ENCODE measurements at regions not wholly inside any gene's neighbourhood (a gene's known extent, or its start where the extent isn't known, plus 50 kb on each side); places are given as distances from the start of the nearest gene placed in this dataset.
"Not testable (repeated sequence)": the region's sequence is repeated elsewhere in the genome, so short reads cannot be mapped to it uniquely, and the experiment has no call there.

DNA sequence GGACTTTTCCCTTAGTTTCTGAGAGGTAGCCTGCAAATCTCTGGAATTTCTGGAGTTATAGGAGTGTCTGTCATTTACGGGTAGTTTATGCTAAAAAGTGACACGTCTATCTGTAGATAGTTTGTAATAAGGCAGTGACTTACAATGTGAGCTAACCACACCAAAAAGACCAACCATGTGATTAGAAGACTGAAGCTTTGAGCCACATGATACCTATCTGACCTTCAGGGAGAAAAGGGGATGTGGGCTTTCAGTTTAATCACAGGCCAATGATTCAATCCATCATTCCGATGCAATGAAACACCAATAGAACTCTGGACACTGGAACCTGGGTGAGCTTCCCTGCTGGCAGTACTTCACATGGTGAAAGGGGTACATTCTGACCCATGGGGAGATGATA lies 254.6 kb upstream of the GK2 start:
- ChIA-PET POLR2A (no interaction called here), CTCF (no interaction called here)
- Histone ChIP-seq H3K4me1 (no peaks in the 10 kb centered on the region), H3K9me3 (peaks cover 4% of the 10 kb centered on the region), H3K36me3 (ENCODE audit: control insufficient read depth, insufficient read depth, low read length) (no peaks in the 10 kb centered on the region), H3K4me3 (ENCODE audit: low read depth, low read length) (no peak overlapping the region), H3K27me3 (replicated peaks; ENCODE audit: control insufficient read depth, insufficient read depth, low read length) (no peaks in the 10 kb centered on the region)
- TF ChIP-seq, protein P1, sequence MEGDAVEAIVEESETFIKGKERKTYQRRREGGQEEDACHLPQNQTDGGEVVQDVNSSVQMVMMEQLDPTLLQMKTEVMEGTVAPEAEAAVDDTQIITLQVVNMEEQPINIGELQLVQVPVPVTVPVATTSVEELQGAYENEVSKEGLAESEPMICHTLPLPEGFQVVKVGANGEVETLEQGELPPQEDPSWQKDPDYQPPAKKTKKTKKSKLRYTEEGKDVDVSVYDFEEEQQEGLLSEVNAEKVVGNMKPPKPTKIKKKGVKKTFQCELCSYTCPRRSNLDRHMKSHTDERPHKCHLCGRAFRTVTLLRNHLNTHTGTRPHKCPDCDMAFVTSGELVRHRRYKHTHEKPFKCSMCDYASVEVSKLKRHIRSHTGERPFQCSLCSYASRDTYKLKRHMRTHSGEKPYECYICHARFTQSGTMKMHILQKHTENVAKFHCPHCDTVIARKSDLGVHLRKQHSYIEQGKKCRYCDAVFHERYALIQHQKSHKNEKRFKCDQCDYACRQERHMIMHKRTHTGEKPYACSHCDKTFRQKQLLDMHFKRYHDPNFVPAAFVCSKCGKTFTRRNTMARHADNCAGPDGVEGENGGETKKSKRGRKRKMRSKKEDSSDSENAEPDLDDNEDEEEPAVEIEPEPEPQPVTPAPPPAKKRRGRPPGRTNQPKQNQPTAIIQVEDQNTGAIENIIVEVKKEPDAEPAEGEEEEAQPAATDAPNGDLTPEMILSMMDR (IDR thresholded peaks at IDR 0.05; ENCODE audit: insufficient read depth in 1 of 2, low read depth in 1 of 2, low read length in 1 of 2, severe bottlenecking in 1 of 2, unreplicated experiment in 1 of 2) = no peak
- no TSS peak for BruUV-seq (replicated peaks)
- Mint-ChIP-seq H3K27me3 (ENCODE audit: insufficient read depth, unreplicated experiment) (no peaks in the 10 kb centered on the region), H3K4me1 (ENCODE audit: low read depth, unreplicated experiment) (no peaks in the 10 kb centered on the region), H3K36me3 (ENCODE audit: insufficient read depth, unreplicated experiment) (no peaks in the 10 kb centered on the region), H3K27ac (ENCODE audit: unreplicated experiment) (no peak overlapping the region), H3K9me3 (ENCODE audit: unreplicated experiment) (peaks cover 11% of the 10 kb centered on the region), H3K4me3 (ENCODE audit: unreplicated experiment) (no peak overlapping the region)
- intact Hi-C loops (cut with micrococcal nuclease; ENCODE audit: unreplicated experiment) = no loop called here
- no peak for DNase-seq

DNA sequence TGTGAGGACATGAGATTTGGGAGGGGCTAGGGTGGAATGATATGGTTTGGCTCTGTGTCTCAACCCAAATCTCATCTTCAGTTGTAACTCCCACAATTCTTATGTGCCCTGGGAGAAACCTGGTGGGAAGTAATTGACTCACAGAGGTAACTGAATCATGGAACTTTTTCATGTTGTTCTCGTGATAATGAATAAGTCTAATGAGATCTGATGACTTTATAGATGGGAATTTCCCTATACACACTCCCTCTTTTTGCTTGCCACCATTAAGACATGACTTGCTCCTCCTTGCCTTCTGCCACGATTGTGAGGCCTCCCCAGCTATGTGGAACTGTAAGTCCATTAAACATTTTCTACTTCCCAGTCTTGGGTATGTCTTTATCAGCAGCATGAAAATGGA lies 253.2 kb upstream of the GK2 start:
- Mint-ChIP-seq H3K4me1 (ENCODE audit: low read depth, unreplicated experiment) (no peaks in the 10 kb centered on the region), H3K27ac (ENCODE audit: unreplicated experiment) (no peak overlapping the region), H3K9me3 (ENCODE audit: unreplicated experiment) (peaks cover 11% of the 10 kb centered on the region), H3K36me3 (ENCODE audit: insufficient read depth, unreplicated experiment) (no peaks in the 10 kb centered on the region), H3K27me3 (ENCODE audit: insufficient read depth, unreplicated experiment) (no peaks in the 10 kb centered on the region), H3K4me3 (ENCODE audit: unreplicated experiment) (no peak overlapping the region)
- H3K36me3 ChIP-seq (ENCODE audit: control insufficient read depth, insufficient read depth, low read length) = no peaks in the 10 kb centered on the region
- H3K4me1 ChIP-seq = no peaks in the 10 kb centered on the region
- ChIA-PET CTCF (no interaction called here), POLR2A (no interaction called here)
- no peaks in the 10 kb centered on the region for H3K27me3 ChIP-seq (replicated peaks; ENCODE audit: control insufficient read depth, insufficient read depth, low read length)
- intact Hi-C loops (cut with micrococcal nuclease; ENCODE audit: unreplicated experiment) = no loop called here
- H3K4me3 ChIP-seq (ENCODE audit: low read depth, low read length) = no peak overlapping the region
- no TSS peak for BruUV-seq (replicated peaks)
- TF ChIP-seq, protein P1 (IDR thresholded peaks at IDR 0.05; ENCODE audit: insufficient read depth in 1 of 2, low read depth in 1 of 2, low read length in 1 of 2, severe bottlenecking in 1 of 2, unreplicated experiment in 1 of 2) = no peak
- DNase-seq = no peak
- peaks cover 4% of the 10 kb centered on the region for H3K9me3 ChIP-seq

DNA sequence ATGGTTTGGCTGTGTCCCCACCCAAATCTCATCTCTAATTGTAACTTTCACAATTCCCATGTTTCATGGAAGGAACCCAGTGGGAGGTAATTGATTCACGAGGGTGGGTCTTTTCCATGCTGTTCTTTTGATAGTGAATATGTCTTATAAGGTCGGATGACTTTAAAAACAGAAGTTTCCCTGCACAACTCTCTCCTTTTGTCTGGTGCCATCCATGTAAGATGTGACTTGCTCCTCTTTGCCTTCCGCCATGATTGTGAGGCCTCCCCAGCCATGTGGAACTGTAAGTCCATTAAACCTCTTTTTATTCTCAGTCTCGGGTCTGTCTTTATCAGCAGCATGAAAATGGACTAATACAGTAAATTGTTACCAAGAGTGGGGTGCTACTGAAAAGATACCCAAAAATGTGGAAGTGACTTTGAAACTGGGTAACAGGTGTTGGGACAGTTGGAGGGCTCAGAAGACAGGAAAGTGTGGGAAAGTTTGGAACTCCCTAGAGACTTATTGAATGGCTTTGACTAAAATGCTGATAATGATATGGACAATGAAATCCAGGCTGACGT lies 251.4 kb upstream of the GK2 start:
- H3K27me3 ChIP-seq (replicated peaks; ENCODE audit: control insufficient read depth, insufficient read depth, low read length); H3K4me3 Mint-ChIP-seq (ENCODE audit: unreplicated experiment); H3K36me3 Mint-ChIP-seq (ENCODE audit: insufficient read depth, unreplicated experiment); H3K4me1 Mint-ChIP-seq (ENCODE audit: low read depth, unreplicated experiment); BruUV-seq (replicated peaks); DNase-seq; intact Hi-C loops (cut with micrococcal nuclease; ENCODE audit: unreplicated experiment); CTCF ChIA-PET; H3K9me3 ChIP-seq; H3K36me3 ChIP-seq (ENCODE audit: control insufficient read depth, insufficient read depth, low read length); H3K27me3 Mint-ChIP-seq (ENCODE audit: insufficient read depth, unreplicated experiment); H3K4me3 ChIP-seq (ENCODE audit: low read depth, low read length); H3K27ac Mint-ChIP-seq (ENCODE audit: unreplicated experiment); POLR2A ChIA-PET; H3K4me1 ChIP-seq: not testable (repeated sequence)
- peaks cover 11% of the 10 kb centered on the region for H3K9me3 Mint-ChIP-seq (ENCODE audit: unreplicated experiment)

DNA sequence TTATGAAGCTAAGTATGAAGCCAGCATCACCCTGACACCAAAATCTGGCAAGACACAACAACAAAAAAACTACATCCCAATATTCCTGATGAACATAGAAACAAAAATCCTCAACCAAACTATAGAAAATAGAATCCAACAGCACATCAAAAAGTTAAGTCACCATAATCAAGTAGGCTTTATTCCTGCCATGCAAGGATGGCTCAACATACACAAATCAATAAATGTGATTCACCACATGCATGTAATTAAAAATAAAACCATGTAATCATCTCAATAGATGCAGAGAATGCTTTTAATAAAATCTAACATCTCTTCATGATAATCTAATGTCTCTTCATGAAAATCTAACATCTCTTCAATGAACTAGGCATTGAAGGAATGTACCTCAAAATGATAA lies 249.4 kb upstream of the GK2 start:
- ChIA-PET POLR2A (no interaction called here), CTCF (no interaction called here)
- Histone ChIP-seq H3K36me3 (ENCODE audit: control insufficient read depth, insufficient read depth, low read length) (no peaks in the 10 kb centered on the region), H3K4me1 (peaks cover 14% of the 10 kb centered on the region), H3K27me3 (replicated peaks; ENCODE audit: control insufficient read depth, insufficient read depth, low read length) (no peaks in the 10 kb centered on the region), H3K4me3 (ENCODE audit: low read depth, low read length) (no peak overlapping the region), H3K9me3 (peaks cover 10% of the 10 kb centered on the region)
- TF ChIP-seq, protein P1 (IDR thresholded peaks at IDR 0.05; ENCODE audit: insufficient read depth in 1 of 2, low read depth in 1 of 2, low read length in 1 of 2, severe bottlenecking in 1 of 2, unreplicated experiment in 1 of 2) = no peak
- H3K9me3 Mint-ChIP-seq (ENCODE audit: unreplicated experiment) = peaks cover 11% of the 10 kb centered on the region
- H3K4me3 Mint-ChIP-seq (ENCODE audit: unreplicated experiment) = no peak overlapping the region
- DNase-seq = no peak
- no peak overlapping the region for H3K27ac Mint-ChIP-seq (ENCODE audit: unreplicated experiment)
- intact Hi-C loops (cut with micrococcal nuclease; ENCODE audit: unreplicated experiment) = no loop called here
- no peaks in the 10 kb centered on the region for H3K36me3 Mint-ChIP-seq (ENCODE audit: insufficient read depth, unreplicated experiment)
- BruUV-seq (replicated peaks) = no TSS peak
- H3K4me1 Mint-ChIP-seq (ENCODE audit: low read depth, unreplicated experiment) = no peaks in the 10 kb centered on the region
- no peaks in the 10 kb centered on the region for H3K27me3 Mint-ChIP-seq (ENCODE audit: insufficient read depth, unreplicated experiment)
